Neural cell (in vitro differentiated cells): ENCODE measurements at regions not wholly inside any gene's neighbourhood (a gene's known extent, or its start where the extent isn't known, plus 50 kb on each side); places are given as distances from the start of the nearest gene placed in this dataset.

Experiments
- H2AFZ ChIP-seq: fragments of 200-600, 300-800 bp; sonication (generic), shearing (Covaris generic); 2 replicates; pipeline ENCODE4 v1.6.0; 2014; ENCODE audit warnings: low read depth, mild to moderate bottlenecking, antibody characterized with exemption, low read length, moderate library complexity
- H3F3A ChIP-seq: fragments of 200-600 bp; shearing (Covaris generic); 2 replicates; pipeline ENCODE4 v1.6.1; 2016; ENCODE audit warnings: mild to moderate bottlenecking, moderate library complexity, mixed read lengths, antibody characterized with exemption, low read length; ENCODE audit not compliant: insufficient read depth, poor library complexity, severe bottlenecking
- H3K27ac ChIP-seq: fragments of 200-600, 300-800 bp; sonication (generic), shearing (Covaris generic); 2 replicates; pipeline ENCODE4 v1.5.1; 2014; ENCODE audit warnings: mild to moderate bottlenecking, low read length, moderate library complexity
- H3K27me3 ChIP-seq: fragments of 300-800, 200-600 bp; sonication (generic), shearing (Covaris generic); 2 replicates; pipeline ENCODE4 v1.6.0; 2014; ENCODE audit warnings: mild to moderate bottlenecking, low read depth, low read length, moderate library complexity; ENCODE audit not compliant: insufficient read depth
- H3K36me3 ChIP-seq: fragments of 300-800, 200-600 bp; sonication (generic), shearing (Covaris generic); 2 replicates; pipeline ENCODE4 v1.5.1; 2014; ENCODE audit warnings: mild to moderate bottlenecking, antibody characterized with exemption, low read length, moderate library complexity; ENCODE audit not compliant: insufficient read depth
- H3K4me2 ChIP-seq: fragments of 300-800, 200-600 bp; sonication (generic), shearing (Covaris generic); 2 replicates; pipeline ENCODE4 v1.6.0; 2014; ENCODE audit warnings: mild to moderate bottlenecking, low read length
- H3K4me3 ChIP-seq: fragments of 300-800, 200-600 bp; sonication (generic), shearing (Covaris generic); 2 replicates; pipeline ENCODE4 v1.5.1; 2014; ENCODE audit warnings: mild to moderate bottlenecking, low read length, moderate library complexity
- H3K79me2 ChIP-seq: fragments of 200-600 bp; shearing (Covaris generic); replicated peaks from 2 replicates; pipeline ENCODE4 v1.6.0; 2014; ENCODE audit warnings: mild to moderate bottlenecking, low read length, moderate library complexity; ENCODE audit not compliant: insufficient read depth
- H3K9ac ChIP-seq: fragments of 300-800, 200-600 bp; sonication (generic), shearing (Covaris generic); 2 replicates; pipeline ENCODE4 v1.6.1; 2016; ENCODE audit warnings: mild to moderate bottlenecking, low read length, mixed read lengths
- H3K9me2 ChIP-seq: fragments of 200-600 bp; shearing (Covaris generic); 2 replicates; pipeline ENCODE4 v1.6.1; 2016; ENCODE audit warnings: mild to moderate bottlenecking, low read length, mixed read lengths; ENCODE audit not compliant: insufficient read depth
- H3K9me3 ChIP-seq: fragments of 200-600, 300-800 bp; sonication (generic), shearing (Covaris generic); 2 replicates; pipeline ENCODE4 v1.6.1; 2016; ENCODE audit warnings: mild to moderate bottlenecking, mixed run types, low read length, moderate library complexity, mixed read lengths
- H4K20me1 ChIP-seq: fragments of 200-600 bp; shearing (Covaris generic); 2 replicates; pipeline ENCODE4 v1.6.1; 2016; ENCODE audit warnings: mild to moderate bottlenecking, mixed run types; ENCODE audit not compliant: insufficient read depth
- CTCF ChIP-seq: fragments of 450-650 bp; IDR thresholded peaks from 2 replicates; pipeline ENCODE4 v1.5.1; 2014; ENCODE audit warnings: antibody characterized with exemption, mild to moderate bottlenecking, moderate library complexity; ENCODE audit not compliant: poor library complexity, severe bottlenecking
- EP300 ChIP-seq: fragments of 450-650 bp; conservative IDR thresholded peaks from 2 replicates; pipeline ENCODE4 v1.6.1; 2014; ENCODE audit warnings: antibody characterized with exemption, mild to moderate bottlenecking, moderate library complexity; ENCODE audit not compliant: poor library complexity, severe bottlenecking
- EZH2 ChIP-seq: fragments of 200-600, 300-800 bp; shearing (Covaris generic), sonication (generic); IDR thresholded peaks from 2 replicates; pipeline ENCODE4 v1.6.1; 2014; ENCODE audit warnings: antibody characterized with exemption, low read length, borderline replicate concordance, mild to moderate bottlenecking; ENCODE audit not compliant: insufficient read depth, poor library complexity, severe bottlenecking
- MXI1 ChIP-seq: fragments of 450-650 bp; conservative IDR thresholded peaks from 2 replicates; pipeline ENCODE4 v1.6.1; 2014; ENCODE audit warnings: antibody characterized with exemption, mild to moderate bottlenecking; ENCODE audit not compliant: poor library complexity, severe bottlenecking
- POLR2AphosphoS5 ChIP-seq: IDR thresholded peaks from 2 replicates; pipeline ENCODE4 v1.6.1; 2012
- RAD21 ChIP-seq: fragments of 450-650 bp; conservative IDR thresholded peaks from 2 replicates; pipeline ENCODE4 v1.6.1; 2014; ENCODE audit warnings: antibody characterized with exemption, mild to moderate bottlenecking, moderate library complexity
- REST ChIP-seq: IDR thresholded peaks from 2 replicates; pipeline ENCODE4 v1.6.1; 2012; ENCODE audit warnings: borderline replicate concordance
- SMC3 ChIP-seq: fragments of 450-650 bp; conservative IDR thresholded peaks from 2 replicates; pipeline ENCODE4 v1.6.1; 2014; ENCODE audit warnings: antibody characterized with exemption, mild to moderate bottlenecking, moderate library complexity; ENCODE audit not compliant: poor library complexity
- TAF1 ChIP-seq: IDR thresholded peaks from 2 replicates; pipeline ENCODE4 v1.6.1; 2012; ENCODE audit warnings: low read depth

- no peaks in the 10 kb centered on the region for H3K36me3 ChIP-seq
- no peaks in the 10 kb centered on the region for H4K20me1 ChIP-seq
- TF ChIP-seq MXI1 (no peak), RAD21 (no peak), TAF1 (no peak), EZH2 (no peak), CTCF (no peak), POLR2AphosphoS5 (no peak), REST (no peak), SMC3 (no peak), EP300 (no peak)
- no peaks in the 10 kb centered on the region for H3K9me2 ChIP-seq
- H3K27me3 ChIP-seq, result no peaks in the 10 kb centered on the region
- H3K27ac ChIP-seq, result no peak overlapping the region
- H3K4me2 ChIP-seq, result no peak overlapping the region
- no peaks in the 10 kb centered on the region for H3K79me2 ChIP-seq
- no peaks in the 10 kb centered on the region for H3F3A ChIP-seq
- H2AFZ ChIP-seq, result no peak overlapping the region
- H3K9ac ChIP-seq, result no peak overlapping the region
- no peak overlapping the region for H3K4me3 ChIP-seq
- H3K9me3 ChIP-seq, result no peaks in the 10 kb centered on the region
Observed at GRCh38 chr3:197372047-197372661, 73.7 kb upstream of the DLG1 start.

GRCh38 chr3:197371591-197372046 lies 73.2 kb upstream of the DLG1 start:
- no peaks in the 10 kb centered on the region for H3F3A ChIP-seq
- H3K27ac ChIP-seq, result no peak overlapping the region
- no peaks in the 10 kb centered on the region for H4K20me1 ChIP-seq
- H3K79me2 ChIP-seq, result no peaks in the 10 kb centered on the region
- H3K9ac ChIP-seq, result no peak overlapping the region
- H3K9me3 ChIP-seq, result no peaks in the 10 kb centered on the region
- no peak overlapping the region for H2AFZ ChIP-seq
- no peaks in the 10 kb centered on the region for H3K27me3 ChIP-seq
- TF ChIP-seq TAF1, result no peak
- TF ChIP-seq REST, result no peak
- TF ChIP-seq MXI1, result no peak
- TF ChIP-seq EP300, result no peak
- no peak for TF ChIP-seq SMC3
- TF ChIP-seq RAD21, result no peak
- no peak for TF ChIP-seq EZH2
- no peak for TF ChIP-seq POLR2AphosphoS5
- TF ChIP-seq CTCF, result no peak
- no peaks in the 10 kb centered on the region for H3K9me2 ChIP-seq
- H3K4me3 ChIP-seq, result no peak overlapping the region
- H3K36me3 ChIP-seq, result no peaks in the 10 kb centered on the region
- no peak overlapping the region for H3K4me2 ChIP-seq
